NCI-H774 (cell line): ENCODE measurements at regions not wholly inside any gene's neighbourhood (a gene's known extent, or its start where the extent isn't known, plus 50 kb on each side); places are given as distances from the start of the nearest gene placed in this dataset.
A peak's percentile ranks its signal among the peaks of the same experiment; 100 is the strongest.
"Not testable (repeated sequence)": the region's sequence is repeated elsewhere in the genome, so short reads cannot be mapped to it uniquely, and the experiment has no call there.

Source experiments
- DNase-seq: peaks from one replicate; lab custom pipeline; 2025; lab: John Stamatoyannopoulos, UW

DNA sequence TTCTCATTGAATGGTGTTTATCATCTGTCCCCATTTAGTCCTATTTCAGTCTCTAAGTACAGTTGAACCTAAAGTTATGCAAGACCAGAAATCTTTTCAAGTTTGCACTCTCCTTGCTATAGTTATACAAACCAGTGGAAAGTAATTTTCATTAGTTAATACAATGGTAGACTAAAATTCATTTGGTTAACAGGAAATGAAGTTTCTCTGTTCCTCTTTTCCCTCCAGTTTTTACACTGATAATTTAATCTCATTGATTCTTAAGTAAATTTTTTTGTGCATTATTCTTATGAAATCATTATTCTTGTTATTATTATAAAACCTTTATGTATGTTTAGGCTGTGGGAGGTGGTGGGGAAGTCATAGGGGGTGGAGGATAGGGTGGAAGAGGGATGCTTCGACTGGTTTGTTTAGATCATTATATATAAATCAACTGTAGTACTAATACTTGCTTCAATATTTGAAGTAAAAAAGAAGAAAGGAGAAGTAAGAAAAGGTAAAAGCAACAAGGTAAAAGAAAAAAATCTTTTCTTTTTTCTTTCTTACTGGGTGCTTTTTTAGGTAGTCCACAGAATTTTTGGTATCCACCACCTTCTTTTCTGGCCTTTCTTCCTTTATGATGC is 104.1 kb downstream of the GPR85 start:
- DNase-seq, result no peak

DNA sequence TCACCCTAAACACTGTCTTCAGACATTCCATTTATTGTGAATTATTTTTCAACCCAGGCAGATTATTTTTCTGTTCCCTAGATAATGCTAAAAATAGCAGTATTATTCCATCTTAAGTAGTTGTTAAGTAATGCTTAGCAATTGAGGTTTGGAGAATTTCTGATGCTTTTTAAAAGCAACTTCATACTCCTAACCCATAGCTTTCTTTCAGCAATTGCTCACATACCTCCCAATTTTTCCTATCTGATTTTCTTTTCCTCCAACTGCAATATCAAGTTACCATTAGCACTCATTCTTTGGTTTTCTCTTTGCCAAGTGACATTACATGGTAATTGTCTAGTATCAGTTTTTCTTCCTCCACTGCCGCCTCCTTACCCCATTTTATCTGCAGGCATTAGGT is 104.7 kb downstream of the GPR85 start:
- DNase-seq, result no peak

DNA sequence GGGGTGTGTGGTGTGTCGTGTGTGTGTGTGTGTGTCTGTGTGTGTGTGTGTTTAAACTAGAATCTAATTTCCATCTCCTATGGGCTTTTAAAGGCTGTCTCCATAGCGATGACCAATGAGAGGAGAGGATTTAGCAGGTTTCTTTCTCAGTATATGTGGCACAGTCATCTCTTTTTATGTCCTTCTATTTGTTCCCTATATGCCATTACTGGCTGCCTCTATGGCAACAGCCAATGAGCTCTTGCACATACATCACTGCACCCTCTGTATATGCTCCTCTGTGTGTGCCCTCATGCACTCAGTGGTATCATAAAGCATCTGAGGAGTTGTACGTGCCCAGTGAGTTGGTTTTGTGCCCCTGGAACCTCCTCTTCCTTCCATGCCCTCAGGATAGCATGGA is 107.6 kb downstream of the GPR85 start:
- DNase-seq, result not testable (repeated sequence)

DNA sequence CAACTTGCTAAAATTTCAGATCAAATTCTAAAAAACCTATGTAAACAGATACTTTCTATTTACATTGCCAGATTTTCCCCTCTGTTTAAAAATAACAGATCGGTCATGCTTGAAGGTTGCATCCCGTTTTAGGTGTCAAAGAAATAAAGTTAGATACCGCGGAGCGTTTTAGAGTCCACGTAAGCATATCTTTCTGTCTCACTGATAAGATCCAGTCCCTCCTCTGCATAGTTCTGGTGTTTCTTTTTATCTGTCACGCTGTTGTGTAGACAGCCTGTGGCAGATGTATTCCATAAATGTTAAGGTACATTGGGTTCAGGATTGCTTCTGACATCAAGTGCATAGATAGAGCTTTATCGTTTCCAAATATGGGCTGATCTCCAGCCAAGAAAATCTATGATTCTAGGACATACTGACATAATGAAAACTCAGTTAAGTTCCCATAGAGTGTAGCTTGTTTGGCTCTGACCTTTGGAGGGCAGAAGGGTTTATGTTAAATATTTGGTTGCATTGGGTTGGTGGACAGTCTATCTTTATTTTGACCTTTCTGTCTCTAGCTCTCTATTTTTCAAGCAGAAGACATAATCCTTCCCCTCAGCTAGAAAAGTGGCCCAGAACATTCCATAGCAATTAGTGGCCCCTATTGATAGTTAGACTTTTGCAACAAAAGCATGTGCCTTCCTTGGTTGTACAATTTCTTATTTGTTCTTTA is 109.2 kb downstream of the GPR85 start:
- DNase-seq, result not testable (repeated sequence)

DNA sequence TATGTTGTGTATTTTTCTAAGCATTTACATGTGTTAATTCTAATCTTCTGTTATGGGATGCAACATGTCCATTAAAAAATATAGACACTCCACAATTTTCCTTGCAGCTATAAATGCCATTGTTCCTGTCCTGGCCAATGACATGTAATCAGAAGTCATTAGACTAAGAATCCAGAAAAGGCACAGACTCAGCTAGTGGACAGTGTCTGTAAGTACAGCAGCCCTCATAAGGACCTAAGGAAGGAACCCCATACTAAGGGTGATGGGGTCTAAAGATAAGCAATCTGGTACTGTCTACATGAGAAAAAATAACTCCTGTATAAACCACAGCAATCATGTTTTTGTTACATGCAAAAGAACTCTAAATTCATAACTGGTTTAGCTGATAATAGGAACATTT is 115.9 kb downstream of the GPR85 start:
- DNase-seq, result no peak

DNA sequence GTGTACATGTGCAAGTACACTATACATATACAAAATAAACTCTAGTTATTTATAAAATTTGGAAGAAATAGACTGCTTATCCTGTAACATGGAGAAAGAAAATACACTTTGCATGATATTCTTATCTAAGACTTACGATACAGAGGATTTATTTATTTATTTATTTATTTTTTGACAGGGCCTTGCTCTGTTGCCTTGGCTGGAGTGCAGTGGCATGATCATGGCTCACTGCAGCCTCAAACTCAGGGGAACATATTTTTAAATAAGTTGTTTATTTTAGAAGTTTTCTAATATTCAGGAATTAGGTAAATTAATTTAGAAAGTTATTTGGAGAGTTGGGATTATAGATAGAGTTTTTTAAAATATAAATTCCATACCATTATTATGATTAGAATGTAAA is 116.7 kb downstream of the GPR85 start:
- DNase-seq, result no peak

DNA sequence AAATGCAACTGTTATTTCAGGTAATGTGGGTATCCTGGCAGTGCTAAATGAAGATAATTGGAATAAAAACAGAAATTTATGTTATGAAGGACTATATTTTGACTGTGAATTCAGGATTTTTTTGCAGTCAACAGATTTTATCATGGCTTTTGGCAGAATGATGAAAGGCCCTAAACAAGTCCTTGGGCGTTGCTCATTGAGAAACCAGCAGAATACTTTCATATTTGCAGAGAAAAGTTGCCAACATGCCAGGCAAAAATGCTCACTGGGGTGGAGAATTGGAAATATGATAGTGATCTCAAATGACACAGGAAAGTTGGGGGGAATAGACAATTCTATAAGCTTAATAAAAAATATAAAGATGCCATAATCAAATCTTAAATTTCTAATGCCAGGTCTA is 121.1 kb downstream of the GPR85 start:
- no peak for DNase-seq

DNA sequence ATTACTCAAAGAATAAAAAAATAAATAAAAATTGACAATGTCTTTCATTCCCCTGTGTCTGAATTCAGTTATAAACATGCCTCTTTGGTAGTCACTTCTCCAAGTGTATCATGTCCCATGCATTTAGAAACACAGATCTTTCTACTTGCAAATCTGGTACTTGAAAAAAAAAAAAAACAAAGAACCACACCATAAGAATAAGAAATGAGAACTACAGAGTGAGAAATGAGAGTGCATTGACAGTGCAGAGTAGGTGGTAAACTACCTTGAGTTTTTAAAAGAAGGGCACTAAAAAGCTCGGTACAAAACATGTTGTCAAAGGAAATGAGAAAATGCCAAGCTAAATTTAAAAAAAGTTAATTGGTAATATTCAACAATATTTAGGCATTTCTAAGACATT is 123.0 kb downstream of the GPR85 start:
- DNase-seq, result no peak

DNA sequence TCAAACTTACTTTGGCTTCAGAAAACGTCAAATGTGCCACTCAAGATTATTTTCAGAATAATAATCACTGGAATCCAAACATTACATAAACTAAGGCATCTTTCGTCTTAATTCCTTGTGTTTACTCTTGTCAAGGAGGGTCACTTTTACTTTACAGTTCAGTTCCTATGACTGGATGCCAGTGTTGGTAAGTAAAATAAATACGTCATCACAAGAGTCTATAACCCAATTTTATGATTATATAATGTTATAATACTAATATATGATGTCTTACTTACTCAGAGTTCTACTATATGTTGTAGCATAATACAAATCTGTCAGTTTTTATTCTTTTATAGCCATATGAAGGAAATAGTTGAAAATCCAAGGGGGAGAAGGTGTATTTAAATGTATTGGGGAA is 123.8 kb downstream of the GPR85 start:
- no peak for DNase-seq

DNA sequence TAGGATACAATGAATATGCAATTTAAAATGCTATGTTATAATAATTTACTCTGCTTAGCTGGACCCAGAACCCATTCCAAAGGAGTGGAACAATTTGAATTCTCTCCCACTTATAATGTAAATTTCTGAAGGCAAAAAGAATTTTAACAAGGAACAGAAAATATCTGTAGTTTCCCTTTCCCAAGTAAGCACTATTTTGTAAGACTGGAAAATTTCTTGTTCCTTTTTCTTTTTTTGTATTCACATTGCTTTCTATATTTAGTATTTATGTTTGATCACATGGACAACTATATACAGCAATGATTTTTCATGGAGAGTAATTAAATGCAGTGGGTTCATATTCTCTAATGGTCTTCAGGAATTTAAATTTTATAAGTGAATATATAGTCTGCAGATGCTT is 127.4 kb downstream of the GPR85 start:
- no peak for DNase-seq

DNA sequence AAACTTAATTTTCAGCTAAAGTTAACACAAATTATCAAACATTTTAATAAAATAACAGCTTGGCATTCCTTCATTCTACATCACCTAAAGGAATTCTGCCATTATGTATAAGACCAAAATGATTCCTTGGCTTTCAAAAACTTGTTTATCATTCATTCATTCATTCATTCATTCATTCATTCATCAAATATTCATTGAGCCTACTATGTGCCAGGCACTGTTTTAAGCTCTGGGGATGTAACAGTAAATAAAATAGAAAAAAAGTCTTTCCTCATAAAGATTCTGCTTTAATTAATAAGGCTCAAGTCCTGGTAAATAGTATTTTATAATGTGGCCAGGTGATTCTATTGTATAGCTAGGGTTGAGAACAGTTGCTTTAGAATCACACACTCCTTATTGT is 127.9 kb downstream of the GPR85 start:
- DNase-seq, result no peak

DNA sequence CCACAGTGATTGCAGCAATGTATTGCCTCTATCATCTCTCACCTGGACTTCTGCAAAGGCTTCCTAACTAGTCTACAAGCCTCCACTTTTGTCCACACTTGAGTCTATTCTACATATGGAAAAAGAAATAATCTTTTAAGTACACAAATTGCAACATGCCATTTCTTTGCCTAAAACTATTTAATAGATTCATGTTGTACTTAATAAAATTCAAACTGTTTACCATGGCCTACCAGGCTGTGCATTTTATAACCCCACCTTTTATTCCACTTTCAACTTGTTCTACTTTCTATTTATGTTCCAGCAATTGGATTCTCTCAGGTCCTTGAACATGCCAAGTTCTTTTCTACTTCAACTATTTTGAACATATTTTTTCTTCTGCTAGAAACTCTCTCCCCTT is 128.7 kb downstream of the GPR85 start:
- DNase-seq, result no peak

DNA sequence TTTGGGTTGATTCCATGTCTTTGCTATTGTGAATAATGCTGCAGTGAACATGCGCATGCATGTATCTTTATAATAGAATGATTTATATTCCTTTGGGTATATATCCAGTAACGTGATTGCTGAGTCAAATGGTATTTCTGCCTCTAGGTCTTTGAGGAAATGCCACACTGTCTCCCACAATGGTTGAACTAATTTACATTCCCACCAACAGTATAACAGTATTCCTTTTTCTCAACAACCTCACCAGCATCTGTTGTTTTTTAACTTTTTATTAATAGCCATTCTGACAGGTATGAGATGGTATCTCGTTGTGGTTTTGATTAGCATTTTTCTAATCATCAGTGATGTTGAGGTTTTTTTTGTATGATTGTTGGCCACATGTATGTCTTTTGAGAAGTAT is 133.6 kb downstream of the GPR85 start:
- DNase-seq, result not testable (repeated sequence)

DNA sequence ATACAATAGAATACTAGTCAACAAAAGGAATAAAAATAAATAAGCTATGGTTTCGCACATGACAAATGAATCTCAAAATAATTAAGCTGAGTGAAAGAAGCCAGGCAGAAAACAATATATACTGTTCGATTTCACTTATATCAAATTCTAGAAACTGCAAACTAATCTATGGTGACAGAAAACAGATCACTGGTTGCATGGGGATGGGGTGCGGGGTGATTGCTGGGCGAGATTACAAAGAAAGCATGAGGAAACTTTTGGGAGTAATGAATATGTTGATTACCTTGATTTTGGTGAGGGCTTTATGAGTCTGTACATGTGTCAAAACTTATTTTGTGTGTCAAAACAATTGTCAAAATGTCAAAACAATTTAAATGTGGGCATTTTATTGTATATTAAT is 135.6 kb downstream of the GPR85 start:
- no peak for DNase-seq

DNA sequence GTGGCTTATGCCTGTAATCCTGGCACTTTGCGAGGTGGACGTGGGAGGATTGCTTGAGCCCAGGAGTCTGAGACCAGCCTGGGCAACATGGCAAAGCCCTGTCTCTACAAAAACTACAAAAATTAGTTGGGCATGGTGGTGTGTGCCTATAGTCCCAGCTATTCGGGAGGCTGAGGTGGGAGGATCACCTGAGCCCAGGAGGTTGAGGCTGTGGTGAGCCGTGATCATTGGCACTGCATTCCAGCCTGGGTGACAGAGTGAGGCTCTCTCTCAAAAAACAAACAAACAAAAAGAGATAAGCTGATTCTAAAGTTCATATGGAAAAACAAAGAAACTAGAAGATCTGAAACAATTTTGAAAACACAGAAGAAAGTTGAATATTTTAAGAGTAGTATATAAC is 136.9 kb downstream of the GPR85 start:
- not testable (repeated sequence) for DNase-seq

DNA sequence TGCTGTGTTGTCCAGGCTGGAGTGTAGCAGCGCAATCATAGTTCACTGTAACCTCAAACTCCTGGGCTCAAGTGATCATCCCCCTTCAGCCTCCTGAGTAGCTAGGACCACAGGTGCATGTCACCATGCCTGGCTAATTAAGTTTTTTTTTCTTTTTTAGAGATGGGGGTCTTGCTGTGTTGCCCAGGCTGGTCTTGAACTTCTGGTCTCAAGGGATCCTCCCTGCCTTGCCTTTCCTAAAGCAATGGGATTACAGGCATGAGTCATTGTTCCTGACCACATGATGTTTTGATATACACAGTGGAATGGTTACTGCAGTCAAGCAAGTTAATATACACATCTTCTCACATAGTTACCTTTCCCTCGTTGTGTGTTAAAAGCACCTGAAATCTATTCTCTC is 140.3 kb downstream of the GPR85 start:
- DNase-seq, result no peak

DNA sequence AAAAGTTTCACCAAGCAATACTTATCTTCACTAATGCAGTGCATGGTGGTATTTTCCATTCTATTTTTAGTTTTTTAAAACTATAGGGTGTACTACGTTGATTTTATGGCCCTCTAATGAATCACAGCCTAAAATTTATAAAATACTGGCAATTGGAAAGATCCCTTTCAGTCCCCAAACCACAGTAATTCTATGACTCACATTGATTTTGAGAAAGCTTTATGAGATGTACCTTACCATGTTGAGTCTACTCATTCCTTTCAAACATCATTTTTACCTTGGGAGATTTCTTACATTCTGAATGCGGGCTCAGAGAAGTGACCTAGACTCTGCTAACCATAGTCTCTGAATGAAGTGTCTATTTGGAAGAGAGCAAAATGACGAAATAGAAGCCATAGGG is 141.6 kb downstream of the GPR85 start:
- no peak for DNase-seq

DNA sequence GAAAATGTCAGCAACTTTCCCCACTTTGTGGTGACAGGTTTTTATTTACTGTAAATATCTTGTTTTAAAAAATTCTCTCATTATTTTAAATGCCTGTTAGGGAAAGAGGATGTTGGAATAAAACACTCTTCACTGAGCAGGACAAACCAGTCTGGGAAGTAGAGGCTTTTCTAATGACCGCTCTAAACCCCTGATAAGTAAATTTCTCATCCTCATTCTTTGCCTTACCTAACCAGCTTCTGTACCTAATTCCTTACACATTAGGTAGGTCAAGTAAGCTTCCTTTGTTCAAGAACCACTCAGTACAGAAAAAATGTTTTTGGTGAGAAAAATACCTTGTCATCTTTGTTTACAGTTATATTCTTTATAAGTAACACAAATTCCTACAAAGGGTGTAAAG is 143.6 kb downstream of the GPR85 start:
- no peak for DNase-seq

DNA sequence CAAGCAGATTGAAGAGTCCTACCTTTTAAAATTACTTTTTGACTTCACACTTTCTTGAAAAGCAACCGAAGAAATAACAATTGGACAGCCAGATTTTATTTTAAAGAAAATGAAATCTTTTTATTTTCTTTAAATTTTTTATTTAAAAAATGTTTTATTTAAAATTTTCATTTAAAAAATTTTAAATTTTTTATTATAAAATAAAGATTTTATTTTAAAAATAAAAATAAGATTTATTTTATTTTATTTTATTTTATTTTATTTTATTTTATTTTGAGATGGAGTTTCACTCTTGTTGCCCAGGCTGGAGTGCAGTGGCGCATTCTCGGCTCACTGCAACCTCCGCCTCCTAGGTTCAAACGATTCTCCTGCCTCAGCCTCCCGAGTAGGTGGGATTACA is 144.5 kb downstream of the GPR85 start:
- DNase-seq, result not testable (repeated sequence)

DNA sequence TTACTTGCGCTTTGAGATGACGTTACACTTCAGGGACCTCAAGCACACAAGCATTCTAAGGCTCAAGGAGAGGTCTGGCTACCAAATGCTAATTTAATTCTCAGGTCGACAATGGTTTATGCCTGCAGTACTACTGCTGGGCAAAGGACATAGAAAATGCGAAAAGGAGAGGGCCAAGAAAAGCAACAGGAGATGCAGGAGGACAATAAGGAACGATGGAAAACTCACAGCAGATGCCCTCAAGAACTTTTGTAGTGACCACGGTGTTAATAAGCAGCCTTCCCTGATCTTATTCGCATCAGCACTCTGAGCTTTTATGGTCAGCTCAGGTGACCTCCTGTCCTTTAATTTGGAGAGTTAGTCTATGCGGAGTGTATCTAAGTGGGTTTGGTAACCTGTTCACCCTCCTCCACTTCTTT is 146.3 kb downstream of the GPR85 start:
- DNase-seq, result no peak

DNA sequence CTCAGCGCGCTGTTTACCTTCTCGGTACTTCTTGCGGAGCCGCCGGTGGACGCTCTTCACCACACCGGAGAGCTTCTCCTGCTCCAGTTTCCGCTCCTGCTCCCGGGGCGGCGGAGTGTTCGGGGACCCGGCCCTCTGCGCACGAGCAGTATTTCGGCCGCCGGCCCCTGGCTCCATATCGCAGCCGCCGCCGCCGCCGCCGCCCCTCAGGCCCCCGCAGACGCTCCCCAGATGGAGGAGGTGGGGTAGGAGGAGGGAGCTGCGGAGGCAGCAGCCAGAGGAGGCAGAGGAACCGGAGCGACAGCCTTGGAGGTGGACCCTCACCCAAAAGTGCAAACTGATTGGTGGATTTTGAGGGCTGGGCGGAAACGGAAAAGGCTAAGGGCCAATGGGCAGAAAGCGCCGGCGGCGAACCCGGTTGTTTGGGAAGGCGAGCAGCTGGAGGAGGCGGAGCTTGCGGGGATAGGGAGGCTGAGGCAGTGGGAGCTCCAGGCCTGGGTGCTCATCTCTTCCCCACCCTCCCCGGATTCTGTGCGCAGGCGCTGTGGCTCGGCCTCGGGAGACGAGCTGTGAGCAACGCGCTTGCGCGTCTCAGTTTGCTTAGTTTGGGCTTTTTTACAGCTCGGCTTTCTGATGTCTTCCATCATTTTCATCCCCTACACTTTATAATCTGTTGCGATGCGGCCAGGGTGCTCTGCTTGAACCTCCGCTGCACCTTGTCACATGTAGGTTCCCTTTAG is 146.9 kb downstream of the GPR85 start:
- peak; percentile 99 for DNase-seq

DNA sequence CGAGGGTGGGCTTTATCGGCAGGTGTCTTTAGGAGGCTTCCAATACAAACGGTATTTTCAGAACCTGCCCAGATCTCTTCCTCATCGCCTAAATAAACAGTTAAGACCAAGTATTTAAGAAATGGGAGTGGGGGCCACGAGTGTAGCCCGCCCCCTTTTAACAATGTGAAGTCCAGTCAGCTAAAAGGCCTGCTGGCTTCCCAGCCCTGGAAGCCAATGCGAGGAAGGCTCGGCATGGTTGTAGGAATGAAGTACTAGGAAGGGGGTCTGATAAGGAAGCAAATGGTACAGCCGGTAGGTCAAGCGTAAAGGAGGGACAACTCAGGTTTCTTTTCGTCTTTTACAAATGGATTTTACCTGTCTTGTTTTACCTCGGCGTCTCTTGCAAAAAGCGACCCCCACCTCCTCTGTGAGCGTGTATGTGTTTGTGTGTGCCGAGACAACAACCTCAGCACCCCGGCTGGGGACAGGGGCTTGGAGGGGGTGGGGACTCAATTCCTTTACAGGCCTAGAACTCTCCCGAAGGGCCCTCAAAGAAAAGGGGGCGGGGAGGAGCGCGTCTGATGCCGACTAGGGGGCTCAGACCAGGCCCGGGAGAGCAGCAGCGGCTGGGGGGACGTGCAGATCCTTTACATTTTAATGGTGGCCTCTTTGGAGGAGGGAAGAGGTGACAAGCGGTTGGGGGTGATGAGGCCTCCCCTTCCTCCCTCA is 147.6 kb downstream of the GPR85 start:
- no peak for DNase-seq
